ENCODE measurements at regions not wholly inside any gene's neighbourhood (a gene's known extent, or its start where the extent isn't known, plus 50 kb on each side); places are given as distances from the start of the nearest gene placed in this dataset.

DNA sequence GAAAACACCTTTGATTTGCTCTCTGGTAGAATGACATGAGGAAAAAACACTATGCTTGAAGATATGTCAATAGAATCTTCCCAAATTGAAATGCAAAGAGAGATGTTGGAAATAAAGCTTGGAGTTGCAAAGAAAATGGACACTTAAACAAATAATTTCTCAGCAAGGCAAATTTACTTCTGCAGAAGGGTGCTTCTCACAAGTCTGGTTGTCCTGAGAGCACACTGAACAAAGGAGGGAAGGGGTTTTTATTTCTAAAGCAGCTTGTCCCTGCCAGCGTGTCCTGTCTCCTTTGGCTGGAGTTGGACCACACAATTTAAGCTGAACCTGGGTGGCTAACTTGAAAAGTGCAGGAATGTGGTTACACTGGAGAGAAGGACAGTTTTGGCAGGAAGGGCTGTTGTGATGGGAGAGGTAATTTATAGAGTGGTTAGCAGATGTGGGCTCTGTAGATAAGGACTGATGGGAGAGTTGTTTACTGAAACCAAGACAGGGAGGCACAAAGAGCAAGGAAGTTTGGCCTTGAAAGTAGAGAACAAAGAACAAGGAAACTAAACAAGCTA, 454.6 kb upstream of the EYS start:
- TF ChIP-seq, protein P1, sequence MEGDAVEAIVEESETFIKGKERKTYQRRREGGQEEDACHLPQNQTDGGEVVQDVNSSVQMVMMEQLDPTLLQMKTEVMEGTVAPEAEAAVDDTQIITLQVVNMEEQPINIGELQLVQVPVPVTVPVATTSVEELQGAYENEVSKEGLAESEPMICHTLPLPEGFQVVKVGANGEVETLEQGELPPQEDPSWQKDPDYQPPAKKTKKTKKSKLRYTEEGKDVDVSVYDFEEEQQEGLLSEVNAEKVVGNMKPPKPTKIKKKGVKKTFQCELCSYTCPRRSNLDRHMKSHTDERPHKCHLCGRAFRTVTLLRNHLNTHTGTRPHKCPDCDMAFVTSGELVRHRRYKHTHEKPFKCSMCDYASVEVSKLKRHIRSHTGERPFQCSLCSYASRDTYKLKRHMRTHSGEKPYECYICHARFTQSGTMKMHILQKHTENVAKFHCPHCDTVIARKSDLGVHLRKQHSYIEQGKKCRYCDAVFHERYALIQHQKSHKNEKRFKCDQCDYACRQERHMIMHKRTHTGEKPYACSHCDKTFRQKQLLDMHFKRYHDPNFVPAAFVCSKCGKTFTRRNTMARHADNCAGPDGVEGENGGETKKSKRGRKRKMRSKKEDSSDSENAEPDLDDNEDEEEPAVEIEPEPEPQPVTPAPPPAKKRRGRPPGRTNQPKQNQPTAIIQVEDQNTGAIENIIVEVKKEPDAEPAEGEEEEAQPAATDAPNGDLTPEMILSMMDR (conservative IDR thresholded peaks at IDR 0.05; ENCODE audit: low read depth, low read length): no peak
- H3K9ac ChIP-seq: no peak overlapping the region
- no peak overlapping the region for H3K4me2 ChIP-seq
- H3K27me3 ChIP-seq (ENCODE audit: insufficient read depth, low read depth): no peaks in the 10 kb centered on the region
- no peak overlapping the region for H3K27ac ChIP-seq
- no peak overlapping the region for H2AFZ ChIP-seq (ENCODE audit: low read depth)
- no peaks in the 10 kb centered on the region for H3K79me2 ChIP-seq (ENCODE audit: insufficient read depth, low read depth)
- no peaks in the 10 kb centered on the region for H3K36me3 ChIP-seq (ENCODE audit: insufficient read depth)
- no peak overlapping the region for H3K4me3 ChIP-seq (IDR thresholded peaks at IDR 0.05; ENCODE audit: insufficient read depth, low read depth, low read length)
- H4K20me1 ChIP-seq (ENCODE audit: insufficient read depth): no peaks in the 10 kb centered on the region
- H3K4me1 ChIP-seq (ENCODE audit: low read depth, poor library complexity, severe bottlenecking): no peaks in the 10 kb centered on the region

DNA sequence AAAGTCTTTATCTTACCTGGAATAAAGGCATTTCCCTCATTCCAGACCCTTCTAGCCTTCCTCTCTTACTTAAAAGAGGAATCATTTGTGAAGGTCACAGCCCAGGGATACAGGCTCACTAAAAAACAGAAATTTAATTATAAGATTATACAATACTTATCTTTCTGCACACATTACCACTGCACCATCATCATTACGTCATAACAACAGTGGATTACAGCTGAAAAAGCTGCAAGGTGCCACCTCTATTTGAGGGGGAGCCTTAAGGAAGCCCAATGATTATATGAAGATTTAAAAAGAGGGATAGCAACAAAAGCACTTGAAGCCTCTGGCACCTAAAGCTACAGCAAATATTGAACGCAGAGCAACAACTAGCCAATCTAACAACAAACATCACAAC, 452.9 kb upstream of the EYS start:
- H3K27ac ChIP-seq: no peak overlapping the region
- H4K20me1 ChIP-seq (ENCODE audit: insufficient read depth): no peaks in the 10 kb centered on the region
- no peaks in the 10 kb centered on the region for H3K36me3 ChIP-seq (ENCODE audit: insufficient read depth)
- no peak overlapping the region for H3K4me3 ChIP-seq (IDR thresholded peaks at IDR 0.05; ENCODE audit: insufficient read depth, low read depth, low read length)
- TF ChIP-seq, protein P1 (conservative IDR thresholded peaks at IDR 0.05; ENCODE audit: low read depth, low read length): no peak
- H3K4me2 ChIP-seq: no peak overlapping the region
- H3K79me2 ChIP-seq (ENCODE audit: insufficient read depth, low read depth): no peaks in the 10 kb centered on the region
- H3K4me1 ChIP-seq (ENCODE audit: low read depth, poor library complexity, severe bottlenecking): no peaks in the 10 kb centered on the region
- no peak overlapping the region for H2AFZ ChIP-seq (ENCODE audit: low read depth)
- H3K27me3 ChIP-seq (ENCODE audit: insufficient read depth, low read depth): no peaks in the 10 kb centered on the region
- H3K9ac ChIP-seq: no peak overlapping the region

DNA sequence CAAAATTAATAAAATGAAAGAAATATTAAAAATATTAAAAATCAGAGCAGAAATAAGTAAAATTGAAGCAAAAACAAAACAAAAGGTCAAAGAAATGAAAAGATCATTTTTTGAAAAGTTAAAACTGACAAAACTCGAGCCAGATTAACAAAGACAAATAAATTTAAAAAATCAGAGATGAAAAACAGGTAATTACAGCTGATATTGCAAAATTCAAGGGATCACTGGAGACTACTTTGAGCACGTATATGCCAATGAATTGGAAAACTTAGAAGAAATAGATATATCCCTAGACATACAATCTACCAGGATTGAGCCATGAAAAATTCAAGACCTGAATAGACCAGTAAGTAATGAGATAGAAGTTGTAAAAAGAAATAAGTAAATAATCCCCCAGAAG, 446.2 kb upstream of the EYS start:
- H3K27me3 ChIP-seq (ENCODE audit: insufficient read depth, low read depth): no peaks in the 10 kb centered on the region
- no peak overlapping the region for H3K27ac ChIP-seq
- H3K79me2 ChIP-seq (ENCODE audit: insufficient read depth, low read depth): no peaks in the 10 kb centered on the region
- H3K9ac ChIP-seq: no peak overlapping the region
- H3K4me1 ChIP-seq (ENCODE audit: low read depth, poor library complexity, severe bottlenecking): no peaks in the 10 kb centered on the region
- TF ChIP-seq, protein P1 (conservative IDR thresholded peaks at IDR 0.05; ENCODE audit: low read depth, low read length): no peak
- no peak overlapping the region for H3K4me3 ChIP-seq (IDR thresholded peaks at IDR 0.05; ENCODE audit: insufficient read depth, low read depth, low read length)
- no peak overlapping the region for H2AFZ ChIP-seq (ENCODE audit: low read depth)
- no peaks in the 10 kb centered on the region for H3K36me3 ChIP-seq (ENCODE audit: insufficient read depth)
- no peak overlapping the region for H3K4me2 ChIP-seq
- H4K20me1 ChIP-seq (ENCODE audit: insufficient read depth): no peaks in the 10 kb centered on the region

DNA sequence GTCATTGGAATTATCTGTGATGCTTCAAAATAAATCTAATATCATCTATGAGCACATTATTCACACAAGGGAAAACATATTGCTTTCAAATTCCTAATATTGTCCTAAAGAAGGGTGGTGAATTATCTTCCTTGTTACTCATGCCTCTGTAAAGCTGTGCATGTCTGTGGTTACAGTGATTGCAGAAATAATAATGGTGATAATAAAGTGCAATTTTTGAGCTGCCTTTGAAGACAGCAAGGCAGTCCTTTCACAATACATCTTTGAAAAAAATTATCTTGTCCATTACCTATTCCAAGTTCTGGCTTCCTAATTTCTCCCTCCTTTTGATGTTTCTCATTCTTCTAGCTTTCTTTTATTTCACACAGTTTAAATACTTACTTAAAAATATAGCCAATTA, 442.1 kb upstream of the EYS start:
- H2AFZ ChIP-seq (ENCODE audit: low read depth): no peak overlapping the region
- no peak overlapping the region for H3K4me2 ChIP-seq
- no peaks in the 10 kb centered on the region for H3K4me1 ChIP-seq (ENCODE audit: low read depth, poor library complexity, severe bottlenecking)
- H3K79me2 ChIP-seq (ENCODE audit: insufficient read depth, low read depth): no peaks in the 10 kb centered on the region
- H3K27ac ChIP-seq: no peak overlapping the region
- H3K36me3 ChIP-seq (ENCODE audit: insufficient read depth): no peaks in the 10 kb centered on the region
- H3K27me3 ChIP-seq (ENCODE audit: insufficient read depth, low read depth): no peaks in the 10 kb centered on the region
- no peaks in the 10 kb centered on the region for H4K20me1 ChIP-seq (ENCODE audit: insufficient read depth)
- no peak overlapping the region for H3K9ac ChIP-seq
- no peak overlapping the region for H3K4me3 ChIP-seq (IDR thresholded peaks at IDR 0.05; ENCODE audit: insufficient read depth, low read depth, low read length)
- TF ChIP-seq, protein P1 (conservative IDR thresholded peaks at IDR 0.05; ENCODE audit: low read depth, low read length): no peak
